Thyroid gland (tissue), 4 donors: ENCODE measurements at regions not wholly inside any gene's neighbourhood (a gene's known extent, or its start where the extent isn't known, plus 50 kb on each side); places are given as distances from the start of the nearest gene placed in this dataset.
"Not testable (repeated sequence)": the region's sequence is repeated elsewhere in the genome, so short reads cannot be mapped to it uniquely, and the experiment has no call there.

Source experiments
- DNase-seq, 2 donors: peaks; one replicate each; pipeline ENCODE4 v3.0.0-alpha.2; 2019
- H3K27ac ChIP-seq, 3 donors: fragments of 200-600 bp; sonication (generic); 1 replicate in 2 of 3; 2 replicates in 1 of 3; pipeline ENCODE4 v1.5.1; 2016 to 2019; ENCODE audit warnings: mild to moderate bottlenecking in 1 of 3, moderate library complexity in 1 of 3
- H3K27me3 ChIP-seq: fragments of 200-600 bp; sonication (generic); one replicate; pipeline ENCODE4 v1.5.1; 2019
- H3K36me3 ChIP-seq, 2 donors: fragments of 200-600 bp; sonication (generic); one replicate each; pipeline ENCODE4 v1.5.1; 2016 to 2019
- H3K4me1 ChIP-seq, 2 donors: fragments of 200-600 bp; sonication (generic); one replicate each; pipeline ENCODE4 v1.5.1; 2017 to 2019
- H3K4me3 ChIP-seq, 3 donors: fragments of 200-600 bp; sonication (generic); replicated peaks in 1 of 3; 1 replicate in 2 of 3; 2 replicates in 1 of 3; pipeline ENCODE4 v1.5.1; 2016; ENCODE audit warnings: mild to moderate bottlenecking in 1 of 3
- H3K9me3 ChIP-seq: fragments of 200-600 bp; sonication (generic); one replicate; pipeline ENCODE4 v1.5.1; 2017
- POLR2A ChIP-seq, 2 donors: fragments of 450-650 bp; IDR thresholded peaks; one replicate each; pipeline ENCODE4 v1.6.1; 2017; ENCODE audit warnings: antibody characterized with exemption in 2 of 2, mild to moderate bottlenecking in 2 of 2, moderate library complexity in 1 of 2
- WGBS, 2 donors: methylation state at CpG; one replicate each; pipeline ENCODE4 v1.1.5; 2017; 5-methylcytosine and 5-hydroxymethylcytosine counted together
- intact Hi-C: fragments of 100-400 bp; cut with DNase I; formaldehyde crosslinking; loops from one replicate; pipeline ENCODE4 v1.15.1; 2023
- TF ChIP-seq, protein P1 (sequence below), 6 experiments: fragments of 200-600 bp in 3 of 6; fragments of 450-650 bp in 3 of 6; sonication (generic) in 3 of 6; IDR thresholded peaks; one replicate each; pipeline ENCODE4 v1.5.1; 2016 to 2019; ENCODE audit warnings: antibody characterized with exemption in 6 of 6, mild to moderate bottlenecking in 2 of 6, inconsistent platforms in 1 of 6, moderate library complexity in 1 of 6

- no peaks in the 10 kb centered on the region for H3K27me3 ChIP-seq
- no peak for DNase-seq
- H3K36me3 ChIP-seq = no peaks in the 10 kb centered on the region
- H3K4me3 ChIP-seq = no peak overlapping the region
- H3K4me1 ChIP-seq = no peaks in the 10 kb centered on the region
- TF ChIP-seq POLR2A (IDR thresholded peaks at IDR 0.05) = no peak
- TF ChIP-seq, protein P1, sequence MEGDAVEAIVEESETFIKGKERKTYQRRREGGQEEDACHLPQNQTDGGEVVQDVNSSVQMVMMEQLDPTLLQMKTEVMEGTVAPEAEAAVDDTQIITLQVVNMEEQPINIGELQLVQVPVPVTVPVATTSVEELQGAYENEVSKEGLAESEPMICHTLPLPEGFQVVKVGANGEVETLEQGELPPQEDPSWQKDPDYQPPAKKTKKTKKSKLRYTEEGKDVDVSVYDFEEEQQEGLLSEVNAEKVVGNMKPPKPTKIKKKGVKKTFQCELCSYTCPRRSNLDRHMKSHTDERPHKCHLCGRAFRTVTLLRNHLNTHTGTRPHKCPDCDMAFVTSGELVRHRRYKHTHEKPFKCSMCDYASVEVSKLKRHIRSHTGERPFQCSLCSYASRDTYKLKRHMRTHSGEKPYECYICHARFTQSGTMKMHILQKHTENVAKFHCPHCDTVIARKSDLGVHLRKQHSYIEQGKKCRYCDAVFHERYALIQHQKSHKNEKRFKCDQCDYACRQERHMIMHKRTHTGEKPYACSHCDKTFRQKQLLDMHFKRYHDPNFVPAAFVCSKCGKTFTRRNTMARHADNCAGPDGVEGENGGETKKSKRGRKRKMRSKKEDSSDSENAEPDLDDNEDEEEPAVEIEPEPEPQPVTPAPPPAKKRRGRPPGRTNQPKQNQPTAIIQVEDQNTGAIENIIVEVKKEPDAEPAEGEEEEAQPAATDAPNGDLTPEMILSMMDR (IDR thresholded peaks at IDR 0.05) = no peak
- no peaks in the 10 kb centered on the region for H3K9me3 ChIP-seq
- no peak overlapping the region for H3K27ac ChIP-seq
- intact Hi-C loops = no loop called here
- 96 to 100% methylated on average over 1 of the region's 1 CpG for WGBS, 2 donors
Measured at GRCh38 chr17:27370776-27371175, 76.9 kb downstream of the WSB1 start.

- H3K9me3 ChIP-seq, H3K4me1 ChIP-seq, H3K4me3 ChIP-seq, intact Hi-C loops, H3K27me3 ChIP-seq, H3K36me3 ChIP-seq, DNase-seq, H3K27ac ChIP-seq: not testable (repeated sequence)
Measured at GRCh38 chr17:27373695-27374094, 79.8 kb downstream of the WSB1 start.

- H3K9me3 ChIP-seq = no peaks in the 10 kb centered on the region
- intact Hi-C loops = no loop called here
- no peak for DNase-seq
- no peaks in the 10 kb centered on the region for H3K36me3 ChIP-seq
- TF ChIP-seq, protein P1 (IDR thresholded peaks at IDR 0.05) = no peak
- TF ChIP-seq POLR2A (IDR thresholded peaks at IDR 0.05) = no peak
- no peak overlapping the region for H3K4me3 ChIP-seq
- 90 to 93% methylated on average over 5 of the region's 5 CpGs for WGBS, 2 donors
- peaks cover 19 to 27% of the 10 kb centered on the region in 2 donors for H3K4me1 ChIP-seq
- H3K27ac ChIP-seq = no peak overlapping the region
- no peaks in the 10 kb centered on the region for H3K27me3 ChIP-seq
Measured at GRCh38 chr17:27376637-27377547, 79.4 kb upstream of the KSR1 start.

DNA sequence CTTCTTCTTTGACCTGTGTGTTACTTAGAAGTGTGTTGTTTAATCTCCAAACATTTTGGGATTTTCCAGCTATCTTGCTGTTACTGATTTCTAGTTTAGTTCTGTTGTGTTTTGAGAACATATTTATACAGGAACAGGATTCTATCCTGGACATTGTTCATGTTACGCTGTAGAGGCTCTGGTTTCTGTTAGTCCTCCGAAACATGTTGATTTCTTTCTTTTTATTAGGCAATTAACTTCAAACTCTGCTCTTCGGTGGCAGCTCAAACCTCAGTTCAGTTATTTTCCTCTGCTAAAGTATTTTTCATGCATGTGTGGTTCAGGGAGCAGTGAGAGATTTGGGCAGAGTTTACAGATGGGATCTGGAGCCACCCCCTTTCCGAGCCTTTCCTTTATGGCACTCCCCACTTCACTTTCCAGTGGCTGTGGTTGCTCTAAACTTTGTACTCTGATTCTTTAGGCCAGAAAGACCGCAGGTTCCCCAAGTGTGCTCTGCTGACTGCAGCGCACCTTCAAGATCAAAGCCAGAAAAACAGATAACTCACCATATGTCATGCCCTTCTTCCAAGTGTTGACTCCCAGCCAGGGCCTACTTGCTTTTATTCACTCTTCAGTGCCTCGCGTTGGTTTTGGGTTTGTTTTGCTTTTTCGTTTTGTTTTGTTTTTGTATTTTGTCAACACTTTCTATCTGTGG, 77.6 kb upstream of the KSR1 start:
- DNase-seq = peak; percentile 25 to 50
- 35 to 42% methylated on average over 9 of the region's 9 CpGs for WGBS, 2 donors
- H3K9me3 ChIP-seq = no peaks in the 10 kb centered on the region
- no peaks in the 10 kb centered on the region for H3K36me3 ChIP-seq
- intact Hi-C loops = no loop called here
- H3K4me3 ChIP-seq = no peak overlapping the region
- peak overlapping the region; percentile 54 to 77 (median 75) for H3K27ac ChIP-seq
- no peaks in the 10 kb centered on the region for H3K27me3 ChIP-seq
- peaks cover 19 to 28% of the 10 kb centered on the region in 2 donors for H3K4me1 ChIP-seq
- TF ChIP-seq, protein P1 (IDR thresholded peaks at IDR 0.05) = no peak
- TF ChIP-seq POLR2A (IDR thresholded peaks at IDR 0.05) = no peak

DNA sequence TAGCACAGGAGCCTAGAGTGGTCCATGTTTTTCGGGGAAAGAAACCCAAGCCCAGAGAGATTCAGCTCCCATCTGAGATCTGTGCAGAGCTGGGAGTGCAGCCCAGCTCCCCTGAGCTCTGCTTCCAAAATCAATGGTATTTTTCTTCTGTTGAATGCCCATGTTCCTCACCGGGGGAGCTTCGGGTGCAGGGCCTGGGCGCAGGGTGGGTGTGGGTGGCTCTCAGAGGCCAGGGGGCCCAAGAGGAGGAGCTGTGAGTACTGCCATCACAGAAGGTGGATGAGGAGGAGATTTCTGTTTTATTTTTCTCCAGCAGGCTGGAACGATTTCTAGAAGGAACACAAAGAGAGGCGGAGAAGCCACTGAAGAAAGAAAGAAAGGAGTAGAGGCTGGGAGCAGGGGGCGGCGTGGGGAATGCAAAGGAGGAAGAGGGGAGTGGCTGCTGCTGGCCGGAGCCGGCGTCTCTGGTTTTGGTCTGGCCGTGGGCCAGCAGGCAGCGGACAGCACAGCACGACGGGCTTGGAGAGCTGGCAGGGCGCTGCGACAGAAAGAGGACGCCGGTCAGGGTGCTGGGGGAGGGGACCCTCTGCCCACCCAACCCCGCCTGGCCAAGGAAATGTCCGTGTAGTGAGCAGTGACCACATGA, 76.2 kb upstream of the KSR1 start:
- peak; percentile 85 to 88 for DNase-seq
- H3K27ac ChIP-seq = peak overlapping the region; percentile 54 to 84 (median 68)
- H3K4me1 ChIP-seq = peaks cover 28 to 40% of the 10 kb centered on the region in 2 donors
- peak overlapping the region in 1 of 3 donors; percentile 4 for H3K4me3 ChIP-seq
- intact Hi-C loops = no loop called here
- H3K9me3 ChIP-seq = no peaks in the 10 kb centered on the region
- no peak for TF ChIP-seq POLR2A (IDR thresholded peaks at IDR 0.05)
- TF ChIP-seq, protein P1 (IDR thresholded peaks at IDR 0.05) = no peak
- 10 to 13% methylated on average over 21 of the region's 21 CpGs for whole genome bisulfite sequencing, 2 donors
- no peaks in the 10 kb centered on the region for H3K36me3 ChIP-seq
- no peaks in the 10 kb centered on the region for H3K27me3 ChIP-seq
